ENCODE measurements at regions not wholly inside any gene's neighbourhood (a gene's known extent, or its start where the extent isn't known, plus 50 kb on each side); places are given as distances from the start of the nearest gene placed in this dataset.
A peak's percentile ranks its signal among the peaks of the same experiment; 100 is the strongest.

- no peak overlapping the region for H4K91ac ChIP-seq (ENCODE audit: insufficient read length, low read depth, low read length)
- Mint-ChIP-seq H3K4me1 (peaks cover 12 to 15% of the 10 kb centered on the region in 2 experiments), H3K27ac (no peak overlapping the region), H3K9me3 (no peaks in the 10 kb centered on the region; a peak in 1 of 5 replicates), H3K27me3 (ENCODE audit: low read depth) (peaks cover 2% of the 10 kb centered on the region), H3K36me3 (ENCODE audit: insufficient read depth in 1 of 3, low read depth in 3 of 3) (no peaks in the 10 kb centered on the region; a peak in 1 of 7 replicates), H3K4me3 (no peak overlapping the region)
- H3K14ac ChIP-seq (ENCODE audit: insufficient read depth, low read length), result no peak overlapping the region
- H3K18ac ChIP-seq (ENCODE audit: insufficient read length, low read depth, low read length), result no peak overlapping the region
- no peak overlapping the region for H2AK5ac ChIP-seq (ENCODE audit: insufficient read length, low read length)
- no peaks in the 10 kb centered on the region for H3K27me3 ChIP-seq (ENCODE audit: insufficient read depth, low read length)
- no peak overlapping the region for H2BK120ac ChIP-seq (ENCODE audit: low read depth, low read length, poor library complexity, severe bottlenecking)
- no peaks in the 10 kb centered on the region for H3K79me2 ChIP-seq (ENCODE audit: insufficient read depth, low read length)
- H4K8ac ChIP-seq (replicated peaks; ENCODE audit: insufficient read length, low read depth, low read length), result no peak overlapping the region
- no peak overlapping the region for H2BK5ac ChIP-seq (ENCODE audit: insufficient read length, low read length)
- H4K5ac ChIP-seq (ENCODE audit: insufficient read length, low read depth, low read length), result no peak overlapping the region
- no peak overlapping the region for H2BK15ac ChIP-seq (ENCODE audit: low read depth, low read length)
- H3K23ac ChIP-seq (ENCODE audit: insufficient read length, low read depth, low read length), result no peak overlapping the region
- TF ChIP-seq, protein P1, sequence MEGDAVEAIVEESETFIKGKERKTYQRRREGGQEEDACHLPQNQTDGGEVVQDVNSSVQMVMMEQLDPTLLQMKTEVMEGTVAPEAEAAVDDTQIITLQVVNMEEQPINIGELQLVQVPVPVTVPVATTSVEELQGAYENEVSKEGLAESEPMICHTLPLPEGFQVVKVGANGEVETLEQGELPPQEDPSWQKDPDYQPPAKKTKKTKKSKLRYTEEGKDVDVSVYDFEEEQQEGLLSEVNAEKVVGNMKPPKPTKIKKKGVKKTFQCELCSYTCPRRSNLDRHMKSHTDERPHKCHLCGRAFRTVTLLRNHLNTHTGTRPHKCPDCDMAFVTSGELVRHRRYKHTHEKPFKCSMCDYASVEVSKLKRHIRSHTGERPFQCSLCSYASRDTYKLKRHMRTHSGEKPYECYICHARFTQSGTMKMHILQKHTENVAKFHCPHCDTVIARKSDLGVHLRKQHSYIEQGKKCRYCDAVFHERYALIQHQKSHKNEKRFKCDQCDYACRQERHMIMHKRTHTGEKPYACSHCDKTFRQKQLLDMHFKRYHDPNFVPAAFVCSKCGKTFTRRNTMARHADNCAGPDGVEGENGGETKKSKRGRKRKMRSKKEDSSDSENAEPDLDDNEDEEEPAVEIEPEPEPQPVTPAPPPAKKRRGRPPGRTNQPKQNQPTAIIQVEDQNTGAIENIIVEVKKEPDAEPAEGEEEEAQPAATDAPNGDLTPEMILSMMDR (conservative IDR thresholded peaks at IDR 0.05), result peak; percentile 54
- no peak overlapping the region for H2BK20ac ChIP-seq (ENCODE audit: low read depth, low read length, poor library complexity, severe bottlenecking)
- H3K9me3 ChIP-seq (ENCODE audit: control insufficient read depth, low read depth, low read length), result no peaks in the 10 kb centered on the region
- H3K9ac ChIP-seq (ENCODE audit: extremely low read depth, insufficient read length, low read length), result no peak overlapping the region
- H3T11ph ChIP-seq (ENCODE audit: low read length), result no peak overlapping the region
- no peak overlapping the region for H2AFZ ChIP-seq (ENCODE audit: low read length)
- WGBS (ENCODE audit: extremely low coverage, insufficient read length, low lambda C conversion rate), result no CpG with 5 or more reads among the region's 5 CpGs
- H3K27ac ChIP-seq (ENCODE audit: insufficient read length, low read depth, low read length), result no peak overlapping the region
- H3K4me2 ChIP-seq (ENCODE audit: insufficient read depth, insufficient read length, low read length), result no peak overlapping the region
- H3K23me2 ChIP-seq (ENCODE audit: insufficient read length, low read depth, low read length, poor library complexity, severe bottlenecking), result no peaks in the 10 kb centered on the region
- no peaks in the 10 kb centered on the region for H4K20me1 ChIP-seq (ENCODE audit: control insufficient read depth, insufficient read depth, insufficient read length)
- no peak overlapping the region for H2BK12ac ChIP-seq (ENCODE audit: insufficient read length, low read depth, low read length)
- no peak overlapping the region for H3K56ac ChIP-seq (ENCODE audit: insufficient read length, low read depth, low read length)
- no peak for DNase-seq
- H3K4me1 ChIP-seq (ENCODE audit: insufficient read depth, low read length), result no peaks in the 10 kb centered on the region
- H3K4ac ChIP-seq (ENCODE audit: low read depth, low read length), result no peak overlapping the region
- H3K79me1 ChIP-seq (ENCODE audit: insufficient read depth, low read depth, low read length, poor library complexity, severe bottlenecking), result no peaks in the 10 kb centered on the region
These were observed 150.7 kb downstream of the KCTD15 start for GRCh38 chr19:33947265-33947964.

Data from H9 (cell line).